ENCODE measurements at regions not wholly inside any gene's neighbourhood (a gene's known extent, or its start where the extent isn't known, plus 50 kb on each side); places are given as distances from the start of the nearest gene placed in this dataset.

DNA sequence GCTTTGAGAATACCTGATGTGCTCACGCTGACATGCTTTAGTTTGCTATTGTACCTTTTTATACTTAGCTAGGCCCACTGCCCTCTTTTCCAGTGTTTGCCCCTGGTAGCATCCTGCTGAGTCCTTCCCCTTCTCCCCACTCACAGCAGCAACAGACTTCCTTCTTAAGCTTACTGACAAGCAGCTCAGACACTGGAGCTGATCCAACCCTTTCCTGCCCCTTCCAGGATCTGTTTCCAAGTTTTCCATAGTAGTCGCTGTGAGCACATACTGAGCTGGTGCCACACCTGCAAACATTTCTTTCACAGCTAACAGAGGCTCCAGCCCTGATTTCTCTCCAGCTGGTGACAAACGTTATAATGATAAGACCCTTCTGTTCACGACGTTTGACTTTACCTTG, 991.4 kb upstream of the CELF4 start:
- 28 to 36% (median 32%) methylated on average over 5 of the region's 5 CpGs for WGBS, 4 donors
- peak in 1 of 5 donors; percentile 19 for DNase-seq
- no peak for ATAC-seq
- no peak overlapping the region for H3K27ac ChIP-seq
- no peaks in the 10 kb centered on the region for H3K36me3 ChIP-seq
- H3K4me3 ChIP-seq: no peak overlapping the region
- H3K27me3 ChIP-seq: no peaks in the 10 kb centered on the region
- intact Hi-C loops (cut with DNase I): no loop called here
- H3K9me3 ChIP-seq: no peaks in the 10 kb centered on the region
- H3K4me1 ChIP-seq: peaks cover 0 to 4% (median 0%) of the 10 kb centered on the region in 12 donors
- TF ChIP-seq, protein P1, sequence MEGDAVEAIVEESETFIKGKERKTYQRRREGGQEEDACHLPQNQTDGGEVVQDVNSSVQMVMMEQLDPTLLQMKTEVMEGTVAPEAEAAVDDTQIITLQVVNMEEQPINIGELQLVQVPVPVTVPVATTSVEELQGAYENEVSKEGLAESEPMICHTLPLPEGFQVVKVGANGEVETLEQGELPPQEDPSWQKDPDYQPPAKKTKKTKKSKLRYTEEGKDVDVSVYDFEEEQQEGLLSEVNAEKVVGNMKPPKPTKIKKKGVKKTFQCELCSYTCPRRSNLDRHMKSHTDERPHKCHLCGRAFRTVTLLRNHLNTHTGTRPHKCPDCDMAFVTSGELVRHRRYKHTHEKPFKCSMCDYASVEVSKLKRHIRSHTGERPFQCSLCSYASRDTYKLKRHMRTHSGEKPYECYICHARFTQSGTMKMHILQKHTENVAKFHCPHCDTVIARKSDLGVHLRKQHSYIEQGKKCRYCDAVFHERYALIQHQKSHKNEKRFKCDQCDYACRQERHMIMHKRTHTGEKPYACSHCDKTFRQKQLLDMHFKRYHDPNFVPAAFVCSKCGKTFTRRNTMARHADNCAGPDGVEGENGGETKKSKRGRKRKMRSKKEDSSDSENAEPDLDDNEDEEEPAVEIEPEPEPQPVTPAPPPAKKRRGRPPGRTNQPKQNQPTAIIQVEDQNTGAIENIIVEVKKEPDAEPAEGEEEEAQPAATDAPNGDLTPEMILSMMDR (IDR thresholded peaks at IDR 0.05): no peak
- no peak for TF ChIP-seq POLR2A (IDR thresholded peaks at IDR 0.05)

DNA sequence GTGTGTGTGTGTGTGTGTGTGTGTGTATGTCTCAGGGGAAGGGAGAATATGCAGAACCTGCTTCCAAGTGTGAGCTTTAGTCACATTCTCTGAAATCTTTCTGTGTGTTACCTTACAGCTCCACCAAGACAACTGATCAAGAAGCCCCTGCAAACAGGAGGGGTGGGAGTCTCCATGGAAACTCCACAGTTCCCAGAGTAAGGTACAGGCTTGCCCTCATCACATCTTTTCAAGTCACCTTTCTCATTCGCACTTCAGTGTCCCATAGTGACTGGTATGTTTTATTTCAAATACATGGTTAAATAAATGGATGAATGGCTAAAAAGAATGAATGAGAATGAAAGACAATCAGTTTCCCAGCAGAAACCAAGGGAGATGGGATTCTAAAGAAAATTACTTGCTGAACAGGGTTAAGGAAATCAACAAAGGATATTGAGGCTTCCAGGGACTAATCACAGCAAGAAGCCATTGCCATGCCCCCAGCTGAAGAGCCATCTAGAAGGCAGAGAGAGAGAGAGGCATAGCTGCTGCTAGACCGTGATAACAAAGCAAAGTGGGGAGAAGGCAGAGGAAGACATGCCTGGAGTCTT, 987.2 kb upstream of the CELF4 start:
- Histone ChIP-seq H3K9me3 (no peaks in the 10 kb centered on the region), H3K4me3 (no peak overlapping the region), H3K27ac (no peak overlapping the region), H3K27me3 (no peaks in the 10 kb centered on the region), H3K4me1 (peaks cover 0 to 7% (median 0%) of the 10 kb centered on the region in 12 donors), H3K36me3 (no peaks in the 10 kb centered on the region)
- DNase-seq (no peak), ATAC-seq (no peak)
- intact Hi-C loops (cut with DNase I): no loop called here
- WGBS, 4 donors: 71 to 87% (median 79%) methylated on average over 2 of the region's 2 CpGs
- no peak for TF ChIP-seq POLR2A (IDR thresholded peaks at IDR 0.05)
- TF ChIP-seq, protein P1 (IDR thresholded peaks at IDR 0.05): no peak

DNA sequence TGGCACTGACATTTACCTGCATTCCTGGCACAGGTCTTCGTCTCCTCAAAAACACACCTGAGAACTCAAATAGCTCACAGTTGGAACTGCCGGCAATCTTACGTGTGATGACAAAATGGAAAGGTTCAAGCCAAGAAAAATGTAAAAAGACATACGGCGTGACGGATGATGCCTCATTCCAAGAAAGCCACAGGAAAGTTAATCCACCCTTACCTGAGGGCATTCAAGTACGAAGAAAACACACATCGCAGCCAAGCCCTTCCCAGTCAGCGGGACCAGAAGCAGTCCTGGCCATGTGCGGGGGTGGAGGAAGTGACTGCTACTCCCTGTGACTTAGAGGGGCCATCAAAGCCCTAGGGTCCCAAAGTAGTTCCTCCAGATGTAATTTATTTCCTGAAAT, 986.3 kb upstream of the CELF4 start:
- DNase-seq: peak in 3 of 5 donors; percentile 15 to 27 (median 17)
- intact Hi-C loops (cut with DNase I): no loop called here
- peak in 1 of 4 donors; percentile 73 for ATAC-seq
- TF ChIP-seq, protein P1 (IDR thresholded peaks at IDR 0.05): no peak
- no peak for TF ChIP-seq POLR2A (IDR thresholded peaks at IDR 0.05)
- Histone ChIP-seq H3K27ac (no peak overlapping the region), H3K9me3 (no peaks in the 10 kb centered on the region), H3K4me3 (no peak overlapping the region), H3K36me3 (no peaks in the 10 kb centered on the region), H3K27me3 (no peaks in the 10 kb centered on the region), H3K4me1 (peaks cover 0 to 7% (median 0%) of the 10 kb centered on the region in 12 donors)
- WGBS, 4 donors: 57 to 68% (median 64%) methylated on average over 10 of the region's 10 CpGs

DNA sequence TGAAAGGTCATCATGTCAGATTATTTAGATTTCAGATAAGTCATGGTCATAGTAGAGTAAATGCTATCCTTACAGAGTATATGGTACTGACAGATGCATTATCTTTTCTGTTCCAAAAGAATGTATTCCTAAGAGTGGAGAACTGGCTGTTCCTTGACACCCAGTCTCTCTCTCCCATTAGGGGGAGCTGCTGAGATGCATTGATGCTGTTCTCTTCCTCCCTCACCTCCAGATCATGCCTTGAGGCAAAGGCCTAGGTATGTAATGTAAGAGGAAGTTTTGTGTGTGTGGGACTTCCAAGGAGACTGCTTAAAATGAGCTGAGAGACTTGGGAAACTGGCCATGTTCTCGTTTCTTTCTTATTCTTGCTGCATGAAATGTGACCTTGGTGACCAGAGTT, 979.5 kb upstream of the CELF4 start:
- H3K27me3 ChIP-seq: no peaks in the 10 kb centered on the region
- DNase-seq (no peak), ATAC-seq (no peak)
- H3K36me3 ChIP-seq: no peaks in the 10 kb centered on the region
- WGBS, 4 donors: 54 to 69% (median 66%) methylated on average over 1 of the region's 1 CpG
- no peaks in the 10 kb centered on the region for H3K4me1 ChIP-seq
- H3K9me3 ChIP-seq: no peaks in the 10 kb centered on the region
- no peak overlapping the region for H3K4me3 ChIP-seq
- intact Hi-C loops (cut with DNase I): no loop called here
- no peak overlapping the region for H3K27ac ChIP-seq
- TF ChIP-seq POLR2A (IDR thresholded peaks at IDR 0.05): no peak
- TF ChIP-seq, protein P1 (IDR thresholded peaks at IDR 0.05): peak in 9 of 12 donors; percentile 17 to 49 (median 26)
